Mesodermal cell (in vitro differentiated cells): ENCODE measurements at regions not wholly inside any gene's neighbourhood (a gene's known extent, or its start where the extent isn't known, plus 50 kb on each side); places are given as distances from the start of the nearest gene placed in this dataset.
"Not testable (repeated sequence)": the region's sequence is repeated elsewhere in the genome, so short reads cannot be mapped to it uniquely, and the experiment has no call there.

ENCODE experiments used
- H3K27ac ChIP-seq: 2 replicates; pipeline ENCODE4 v1.7.0; 2013; ENCODE audit warnings: mild to moderate bottlenecking, low read depth, low read length, moderate library complexity; ENCODE audit not compliant: severe bottlenecking
- H3K36me3 ChIP-seq: 2 replicates; pipeline ENCODE4 v1.7.1; 2013; ENCODE audit warnings: mild to moderate bottlenecking, low read length, moderate library complexity; ENCODE audit not compliant: control insufficient read depth, insufficient read depth
- H3K4me1 ChIP-seq: one replicate; pipeline ENCODE4 v1.7.1; 2013; ENCODE audit warnings: mild to moderate bottlenecking, low read length; ENCODE audit not compliant: insufficient read depth, control insufficient read depth, poor library complexity, severe bottlenecking
- H3K4me3 ChIP-seq: 2 replicates; pipeline ENCODE4 v1.7.0; 2013; ENCODE audit warnings: low read length, control low read depth, mild to moderate bottlenecking; ENCODE audit not compliant: insufficient read depth, poor library complexity, severe bottlenecking; ENCODE audit errors: extremely low read depth
- H3K9me3 ChIP-seq: 2 replicates; pipeline ENCODE4 v1.7.1; 2013; ENCODE audit warnings: mild to moderate bottlenecking, low read length, moderate library complexity; ENCODE audit not compliant: control insufficient read depth
- WGBS, 2 experiments: methylation state at CpG; one replicate each; pipeline ENCODE4 v1.1.5; 2013; ENCODE audit warnings: missing lambda C conversion rate in 2 of 2; ENCODE audit not compliant: insufficient coverage in 2 of 2; 5-methylcytosine and 5-hydroxymethylcytosine counted together

DNA sequence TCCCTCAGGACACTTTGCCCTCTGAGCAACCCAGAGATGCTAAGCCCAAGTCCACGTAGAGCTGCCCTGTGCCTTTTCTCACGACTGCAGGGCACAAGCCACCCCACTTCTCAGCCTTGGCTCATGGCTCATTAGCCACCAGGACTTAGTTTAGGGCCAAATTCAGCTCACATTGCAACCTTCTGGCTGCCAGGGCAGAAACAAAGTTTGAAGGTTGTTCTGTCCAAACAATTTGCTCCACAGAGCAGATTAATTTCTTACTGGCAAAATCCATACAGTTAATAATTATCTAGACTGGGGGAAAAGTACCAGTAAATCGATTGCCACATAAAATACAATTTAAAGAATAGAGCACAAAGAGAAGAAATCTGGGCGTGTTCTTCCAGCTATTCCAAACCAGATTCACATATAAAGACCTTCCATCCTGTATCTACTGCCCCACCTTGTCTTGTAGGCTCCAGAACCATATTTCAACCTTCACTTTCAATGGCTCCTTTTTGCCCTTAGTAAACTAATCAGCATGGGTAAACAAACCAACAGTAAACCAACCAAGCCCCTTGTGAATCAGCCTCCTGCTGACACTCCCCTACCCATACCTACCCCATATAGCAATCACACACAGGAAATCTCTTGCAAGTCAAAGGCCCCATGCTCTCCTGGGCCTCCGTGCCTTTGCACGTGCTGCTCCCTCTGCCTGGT, 101.9 kb downstream of the QRSL1 start:
- no peaks in the 10 kb centered on the region for H3K36me3 ChIP-seq
- no peaks in the 10 kb centered on the region for H3K4me1 ChIP-seq
- no peak overlapping the region for H3K27ac ChIP-seq
- WGBS, 2 experiments, result 84 to 85% methylated on average over 5 to 6 of the region's 6 CpGs
- peaks cover 6% of the 10 kb centered on the region for H3K9me3 ChIP-seq
- H3K4me3 ChIP-seq, result no peak overlapping the region

- Histone ChIP-seq H3K27ac (no peak overlapping the region), H3K4me1 (no peaks in the 10 kb centered on the region), H3K4me3 (no peak overlapping the region), H3K9me3 (peaks cover under 1% of the 10 kb centered on the region), H3K36me3 (no peaks in the 10 kb centered on the region)
- 77 to 84% methylated on average over 2 to 5 of the region's 6 CpGs for WGBS, 2 experiments
Observed at GRCh38 chr6:106730718-106731117, 101.3 kb downstream of the QRSL1 start.

GRCh38 chr6:106730264-106730663, 100.9 kb downstream of the QRSL1 start:
- Histone ChIP-seq H3K27ac (no peak overlapping the region), H3K4me3 (no peak overlapping the region), H3K36me3 (no peaks in the 10 kb centered on the region), H3K4me1 (no peaks in the 10 kb centered on the region), H3K9me3 (no peaks in the 10 kb centered on the region)
- 86 to 96% methylated on average over 1 of the region's 1 CpG for WGBS, 2 experiments

- Histone ChIP-seq H3K4me1 (no peaks in the 10 kb centered on the region), H3K27ac (no peak overlapping the region)
- WGBS, 2 experiments, result 73 to 74% methylated on average over 4 of the region's 4 CpGs
Observed at GRCh38 chr6:106729841-106730240, 100.5 kb downstream of the QRSL1 start.

DNA sequence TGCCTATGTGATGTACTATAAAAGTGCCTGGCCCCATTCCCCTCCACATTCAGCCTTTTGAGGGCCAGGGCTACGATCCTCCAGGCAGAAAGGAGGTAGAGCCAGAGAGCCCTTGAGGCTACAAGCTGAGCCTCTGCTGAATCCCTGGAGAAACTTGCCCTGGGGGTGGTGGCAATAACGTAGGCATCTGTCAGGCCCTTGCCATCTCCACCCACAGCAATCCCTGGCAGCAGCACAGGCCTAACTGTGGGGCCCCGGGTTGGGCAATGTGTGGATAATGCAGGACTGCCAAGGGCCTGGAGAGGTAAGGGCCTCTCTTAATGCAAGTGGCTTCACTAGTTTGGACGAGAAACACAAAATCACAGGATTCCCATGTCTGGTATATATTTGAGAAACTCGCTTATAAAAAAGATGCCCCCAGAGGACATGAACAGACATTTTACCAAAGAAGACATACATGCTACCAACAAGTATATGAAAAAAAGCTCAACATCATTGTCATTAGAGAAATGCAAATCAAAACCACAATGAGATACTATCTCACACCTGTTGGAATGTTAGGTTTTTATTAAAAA, 99.0 kb downstream of the QRSL1 start:
- no peaks in the 10 kb centered on the region for H3K36me3 ChIP-seq
- H3K9me3 ChIP-seq, result no peaks in the 10 kb centered on the region
- 94% methylated on average over 2 of the region's 5 CpGs; no CpG with 5 or more reads in 1 of the 2 experiments for WGBS, 2 experiments
- H3K4me1 ChIP-seq, result no peaks in the 10 kb centered on the region
- no peak overlapping the region for H3K4me3 ChIP-seq
- no peak overlapping the region for H3K27ac ChIP-seq

More at GRCh38 chr6:106729841-106730240, 100.5 kb downstream of the QRSL1 start:
- H3K4me3 ChIP-seq, result no peak overlapping the region
- H3K9me3 ChIP-seq, result no peaks in the 10 kb centered on the region
- no peaks in the 10 kb centered on the region for H3K36me3 ChIP-seq

DNA sequence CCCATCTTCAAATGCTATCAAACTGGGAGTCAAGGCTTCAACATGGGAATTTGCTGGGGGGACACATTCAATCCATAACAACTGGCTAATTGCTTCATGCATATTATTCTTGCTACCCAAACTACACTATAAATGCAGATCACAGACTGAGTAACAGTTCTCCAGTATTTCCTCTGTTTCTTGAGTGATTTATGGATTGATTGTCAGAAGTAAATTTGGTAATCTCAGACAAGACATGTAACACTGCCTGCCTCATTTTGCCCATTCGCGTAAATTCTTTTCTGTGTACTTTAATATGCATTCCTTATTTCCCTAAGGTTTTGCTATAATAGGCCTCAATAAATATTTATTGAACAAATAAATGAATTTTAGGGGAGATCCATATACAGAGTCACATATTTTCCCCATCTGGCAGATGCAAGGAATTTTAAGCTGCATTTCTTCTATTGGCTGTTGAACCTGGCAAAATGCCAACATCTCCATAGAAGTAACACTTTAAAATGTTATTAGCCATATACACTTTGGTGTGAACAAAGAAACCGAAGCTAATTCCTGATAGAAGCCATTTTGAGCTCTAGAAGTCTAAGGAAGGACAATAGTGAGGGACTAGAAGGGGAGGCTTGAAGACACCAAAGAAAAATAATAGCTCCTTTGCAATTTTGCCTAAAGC, 98.2 kb downstream of the QRSL1 start:
- Histone ChIP-seq H3K4me3 (no peak overlapping the region), H3K27ac (no peak overlapping the region), H3K9me3 (no peaks in the 10 kb centered on the region), H3K36me3 (no peaks in the 10 kb centered on the region), H3K4me1 (no peaks in the 10 kb centered on the region)
- WGBS, 2 experiments, result no CpG with 5 or more reads among the region's 3 CpGs

- WGBS, 2 experiments, result 100% methylated on average over 1 to 2 of the region's 2 CpGs
- Histone ChIP-seq H3K36me3 (no peaks in the 10 kb centered on the region), H3K4me1 (no peaks in the 10 kb centered on the region), H3K27ac (no peak overlapping the region), H3K4me3 (no peak overlapping the region), H3K9me3 (no peaks in the 10 kb centered on the region)
Observed at GRCh38 chr6:106724848-106725247, 95.5 kb downstream of the QRSL1 start.

DNA sequence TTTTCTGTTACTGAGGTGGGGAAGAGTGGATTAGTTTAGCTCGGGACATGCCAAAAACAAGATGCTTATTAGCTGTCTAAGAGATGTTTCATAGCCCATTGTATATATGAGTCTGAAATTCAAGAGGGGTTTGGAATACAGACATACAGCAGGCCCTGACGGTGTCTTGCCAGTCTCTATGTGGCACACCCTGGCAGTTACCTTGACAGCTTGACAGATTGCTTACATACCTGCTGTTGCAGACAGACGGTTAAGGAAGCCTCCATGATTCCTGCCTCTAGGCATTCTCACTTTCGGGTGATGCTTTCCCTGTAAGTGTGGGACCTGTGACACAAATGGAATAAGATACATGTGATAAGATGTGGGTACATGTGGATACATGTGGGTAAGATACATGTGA, 95.0 kb downstream of the QRSL1 start:
- Histone ChIP-seq H3K27ac (no peak overlapping the region), H3K9me3 (no peaks in the 10 kb centered on the region), H3K36me3 (no peaks in the 10 kb centered on the region), H3K4me3 (no peak overlapping the region), H3K4me1 (no peaks in the 10 kb centered on the region)
- WGBS, 2 experiments, result 95 to 98% methylated on average over 4 of the region's 4 CpGs

- H3K4me3 ChIP-seq, H3K36me3 ChIP-seq, H3K9me3 ChIP-seq, H3K27ac ChIP-seq, H3K4me1 ChIP-seq: not testable (repeated sequence)
- 83 to 88% methylated on average over 1 to 2 of the region's 2 CpGs for WGBS, 2 experiments
Observed at GRCh38 chr6:106723419-106723818, 94.0 kb downstream of the QRSL1 start.

GRCh38 chr6:106721189-106721588, 91.8 kb downstream of the QRSL1 start:
- 71% methylated on average over 2 of the region's 4 CpGs; no CpG with 5 or more reads in 1 of the 2 experiments for WGBS, 2 experiments
- H3K36me3 ChIP-seq, result not testable (repeated sequence)

More at GRCh38 chr6:106721189-106721588, 91.8 kb downstream of the QRSL1 start:
- H3K4me3 ChIP-seq, H3K4me1 ChIP-seq, H3K27ac ChIP-seq, H3K9me3 ChIP-seq: not testable (repeated sequence)
